Hepatocyte (in vitro differentiated cells): ENCODE measurements at regions not wholly inside any gene's neighbourhood (a gene's known extent, or its start where the extent isn't known, plus 50 kb on each side); places are given as distances from the start of the nearest gene placed in this dataset.

Experiments used
- DNase-seq: peaks from one replicate; pipeline ENCODE4 v3.0.0-alpha.2; 2016; ENCODE audit warnings: low spot score
- H2AFZ ChIP-seq: fragments of 200-600 bp; sonication (generic); 2 replicates; pipeline ENCODE4 v1.6.0; 2016; ENCODE audit warnings: antibody characterized with exemption, mild to moderate bottlenecking
- H3K27ac ChIP-seq: fragments of 200-600 bp; sonication (generic); 2 replicates; pipeline ENCODE4 v1.5.1; 2016; ENCODE audit warnings: mild to moderate bottlenecking
- H3K27me3 ChIP-seq: fragments of 200-600 bp; sonication (generic); 2 replicates; pipeline ENCODE4 v1.6.1; 2016
- H3K36me3 ChIP-seq: fragments of 200-600 bp; sonication (generic); replicated peaks from 2 replicates; pipeline ENCODE4 v1.5.1; 2016; ENCODE audit warnings: low read depth; ENCODE audit not compliant: insufficient read depth
- H3K4me1 ChIP-seq: fragments of 200-600 bp; sonication (generic); 2 replicates; pipeline ENCODE4 v1.5.1; 2016; ENCODE audit warnings: mild to moderate bottlenecking, moderate library complexity; ENCODE audit not compliant: insufficient read depth
- H3K4me2 ChIP-seq: fragments of 200-600 bp; sonication (generic); 2 replicates; pipeline ENCODE4 v1.6.0; 2016
- H3K4me3 ChIP-seq: fragments of 200-600 bp; sonication (generic); 2 replicates; pipeline ENCODE4 v1.5.1; 2016; ENCODE audit warnings: mild to moderate bottlenecking
- H3K79me2 ChIP-seq: fragments of 200-600 bp; sonication (generic); 2 replicates; pipeline ENCODE4 v1.6.0; 2017; ENCODE audit warnings: mild to moderate bottlenecking
- H3K9me2 ChIP-seq: fragments of 200-600 bp; sonication (generic); replicated peaks from 2 replicates; pipeline ENCODE4 v1.6.0; 2017; ENCODE audit warnings: mild to moderate bottlenecking; ENCODE audit not compliant: insufficient read depth
- H3K9me3 ChIP-seq: fragments of 200-600 bp; sonication (generic); 2 replicates; pipeline ENCODE4 v1.5.1; 2016; ENCODE audit warnings: low read depth, mild to moderate bottlenecking
- H4K20me1 ChIP-seq: fragments of 200-600 bp; sonication (generic); 2 replicates; pipeline ENCODE4 v1.6.0; 2016; ENCODE audit warnings: mild to moderate bottlenecking; ENCODE audit not compliant: insufficient read depth, poor library complexity, severe bottlenecking
- CTCF ChIP-seq: fragments of 200-600 bp; sonication (generic); IDR thresholded peaks from 2 replicates; pipeline ENCODE4 v1.5.1; 2016; ENCODE audit warnings: antibody characterized with exemption, mild to moderate bottlenecking; ENCODE audit not compliant: poor library complexity
- EZH2 ChIP-seq: fragments of 200-600 bp; sonication (generic); IDR thresholded peaks from 2 replicates; pipeline ENCODE4 v1.6.1; 2016; ENCODE audit warnings: antibody characterized with exemption, mild to moderate bottlenecking, borderline replicate concordance
- EZH2phosphoT487 ChIP-seq: fragments of 200-600 bp; sonication (generic); IDR thresholded peaks from one replicate; pipeline ENCODE4 v1.6.1; 2018; ENCODE audit warnings: antibody characterized with exemption, mild to moderate bottlenecking, low read depth, moderate library complexity; ENCODE audit not compliant: unreplicated experiment, severe bottlenecking
- WGBS: methylation state at CpG from one replicate; pipeline ENCODE4 v1.1.6; 2016; ENCODE audit warnings: low lambda C conversion rate; ENCODE audit errors: missing lambda C conversion rate; 5-methylcytosine and 5-hydroxymethylcytosine counted together

GRCh38 chr9:2286333-2286705, 271.2 kb downstream of the SMARCA2 start:
- Histone ChIP-seq H4K20me1 (no peaks in the 10 kb centered on the region), H3K36me3 (no peaks in the 10 kb centered on the region), H3K4me3 (no peak overlapping the region), H3K4me1 (peaks cover 14% of the 10 kb centered on the region), H2AFZ (no peak overlapping the region), H3K79me2 (no peaks in the 10 kb centered on the region), H3K27me3 (no peaks in the 10 kb centered on the region), H3K4me2 (no peak overlapping the region), H3K9me3 (no peaks in the 10 kb centered on the region), H3K9me2 (no peaks in the 10 kb centered on the region), H3K27ac (no peak overlapping the region)
- DNase-seq = no peak
- no peak for TF ChIP-seq EZH2phosphoT487
- no peak for TF ChIP-seq CTCF
- TF ChIP-seq EZH2 = no peak
- 100% methylated on average over 1 of the region's 1 CpG for WGBS

GRCh38 chr9:2286825-2287455, 271.8 kb downstream of the SMARCA2 start:
- Histone ChIP-seq H3K79me2 (no peaks in the 10 kb centered on the region), H3K4me1 (peaks cover 15% of the 10 kb centered on the region), H2AFZ (no peak overlapping the region), H3K4me2 (peak overlapping the region; percentile 3), H4K20me1 (no peaks in the 10 kb centered on the region), H3K9me3 (no peaks in the 10 kb centered on the region), H3K36me3 (no peaks in the 10 kb centered on the region), H3K9me2 (no peaks in the 10 kb centered on the region), H3K27me3 (no peaks in the 10 kb centered on the region), H3K4me3 (no peak overlapping the region), H3K27ac (no peak overlapping the region)
- peak; percentile 24 for DNase-seq
- TF ChIP-seq EZH2phosphoT487 (no peak), EZH2 (no peak), CTCF (no peak)
- WGBS = 75% methylated on average over 5 of the region's 5 CpGs

GRCh38 chr9:2288309-2288708, 273.2 kb downstream of the SMARCA2 start:
- Histone ChIP-seq H3K36me3 (no peaks in the 10 kb centered on the region), H4K20me1 (no peaks in the 10 kb centered on the region), H2AFZ (no peak overlapping the region), H3K27ac (no peak overlapping the region), H3K27me3 (no peaks in the 10 kb centered on the region), H3K4me1 (peaks cover 18% of the 10 kb centered on the region), H3K4me3 (no peak overlapping the region), H3K9me3 (no peaks in the 10 kb centered on the region), H3K9me2 (no peaks in the 10 kb centered on the region), H3K79me2 (no peaks in the 10 kb centered on the region), H3K4me2 (no peak overlapping the region)
- no peak for DNase-seq
- WGBS = 97% methylated on average over 7 of the region's 7 CpGs
- TF ChIP-seq CTCF = no peak
- TF ChIP-seq EZH2phosphoT487 = no peak
- TF ChIP-seq EZH2 = no peak

GRCh38 chr9:2289263-2289662, 274.1 kb downstream of the SMARCA2 start:
- no peaks in the 10 kb centered on the region for H3K9me3 ChIP-seq
- H2AFZ ChIP-seq = no peak overlapping the region
- no peak overlapping the region for H3K27ac ChIP-seq
- no peaks in the 10 kb centered on the region for H3K27me3 ChIP-seq
- 75% methylated on average over 4 of the region's 4 CpGs for WGBS
- H3K36me3 ChIP-seq = no peaks in the 10 kb centered on the region
- H3K9me2 ChIP-seq = no peaks in the 10 kb centered on the region
- H3K79me2 ChIP-seq = no peaks in the 10 kb centered on the region
- H3K4me1 ChIP-seq = peaks cover 18% of the 10 kb centered on the region
- no peak overlapping the region for H3K4me3 ChIP-seq
- TF ChIP-seq CTCF (no peak), EZH2 (no peak), EZH2phosphoT487 (no peak)
- H3K4me2 ChIP-seq = no peak overlapping the region
- DNase-seq = no peak
- no peaks in the 10 kb centered on the region for H4K20me1 ChIP-seq
